Fibroblast of skin of left quadriceps (primary cell): ENCODE measurements at regions not wholly inside any gene's neighbourhood (a gene's known extent, or its start where the extent isn't known, plus 50 kb on each side); places are given as distances from the start of the nearest gene placed in this dataset.
A peak's percentile ranks its signal among the peaks of the same experiment; 100 is the strongest.

Experiments
- DNase-seq, 2 experiments: peaks; one replicate each; pipeline ENCODE4 v3.0.0-alpha.2; 2013; ENCODE audit warnings: low read depth in 2 of 2

- no peak for DNase-seq
These were observed 326.1 kb upstream of the EMCN start for GRCh38 chr4:100843910-100844309.

- no peak for DNase-seq
These were observed 325.0 kb upstream of the EMCN start for GRCh38 chr4:100842856-100843255.

GRCh38 chr4:100841911-100842310 is 324.1 kb upstream of the EMCN start:
- no peak for DNase-seq

- no peak for DNase-seq
These were observed 321.9 kb upstream of the EMCN start for GRCh38 chr4:100839712-100840111.

- no peak for DNase-seq
These were observed 320.5 kb upstream of the EMCN start for GRCh38 chr4:100838286-100838685.

- no peak for DNase-seq
These were observed 319.1 kb upstream of the EMCN start for GRCh38 chr4:100836929-100837328.

- DNase-seq, result no peak
These were observed 316.8 kb upstream of the EMCN start for GRCh38 chr4:100834616-100835015.

- DNase-seq, result no peak
These were observed 316.1 kb upstream of the EMCN start for GRCh38 chr4:100833906-100834305.

- DNase-seq, result no peak
These were observed 311.3 kb upstream of the EMCN start for GRCh38 chr4:100828986-100829685.

- no peak for DNase-seq
These were observed 310.5 kb upstream of the EMCN start for GRCh38 chr4:100828364-100828763.

- no peak for DNase-seq
These were observed 309.9 kb upstream of the EMCN start for GRCh38 chr4:100827756-100828155.

GRCh38 chr4:100826808-100827548 is 309.2 kb upstream of the EMCN start:
- no peak for DNase-seq

GRCh38 chr4:100826067-100826466 is 308.2 kb upstream of the EMCN start:
- DNase-seq, result no peak

GRCh38 chr4:100823993-100824323 is 306.1 kb upstream of the EMCN start:
- DNase-seq, result no peak

GRCh38 chr4:100823066-100823992 is 305.5 kb upstream of the EMCN start:
- DNase-seq, result peak in 1 of 2 experiments; percentile 3

GRCh38 chr4:100820249-100820648 is 302.4 kb upstream of the EMCN start:
- DNase-seq, result no peak

GRCh38 chr4:100819505-100819904 is 301.7 kb upstream of the EMCN start:
- DNase-seq, result no peak

GRCh38 chr4:100816436-100817045 is 298.7 kb upstream of the EMCN start:
- no peak for DNase-seq

- no peak for DNase-seq
These were observed 293.2 kb upstream of the EMCN start for GRCh38 chr4:100811046-100811445.

- DNase-seq, result no peak
These were observed 291.7 kb upstream of the EMCN start for GRCh38 chr4:100809506-100809905.

- no peak for DNase-seq
These were observed 289.2 kb upstream of the EMCN start for GRCh38 chr4:100806988-100807387.

- DNase-seq, result no peak
These were observed 287.7 kb upstream of the EMCN start for GRCh38 chr4:100805538-100805937.
